Activated T-cell treated with anti-CD3 and anti-CD28 coated beads, Interleukin-2, amount 50 U/mL, for 24 hours (primary cell): ENCODE measurements at regions not wholly inside any gene's neighbourhood (a gene's known extent, or its start where the extent isn't known, plus 50 kb on each side); places are given as distances from the start of the nearest gene placed in this dataset.

ENCODE experiments used
- DNase-seq: peaks from one replicate; pipeline ENCODE4 v3.0.0-alpha.2; 2020
- H3K27ac Mint-ChIP-seq: 2 replicates; pipeline ENCODE4 v1.8.0; 2020; ENCODE audit warnings: mild to moderate bottlenecking, mixed read lengths
- H3K27me3 Mint-ChIP-seq: 2 replicates; pipeline ENCODE4 v1.8.0; 2020; ENCODE audit warnings: mixed read lengths
- H3K36me3 Mint-ChIP-seq: 2 replicates; pipeline ENCODE4 v1.8.0; 2020; ENCODE audit warnings: low read depth, mixed read lengths
- H3K4me1 Mint-ChIP-seq: 2 replicates; pipeline ENCODE4 v1.8.0; 2020; ENCODE audit warnings: low read depth, mixed read lengths
- H3K4me3 Mint-ChIP-seq: 2 replicates; pipeline ENCODE4 v1.8.0; 2020; ENCODE audit warnings: mild to moderate bottlenecking, moderate library complexity, mixed read lengths
- H3K9me3 Mint-ChIP-seq: 2 replicates; pipeline ENCODE4 v1.8.0; 2020; ENCODE audit warnings: mixed read lengths

DNA sequence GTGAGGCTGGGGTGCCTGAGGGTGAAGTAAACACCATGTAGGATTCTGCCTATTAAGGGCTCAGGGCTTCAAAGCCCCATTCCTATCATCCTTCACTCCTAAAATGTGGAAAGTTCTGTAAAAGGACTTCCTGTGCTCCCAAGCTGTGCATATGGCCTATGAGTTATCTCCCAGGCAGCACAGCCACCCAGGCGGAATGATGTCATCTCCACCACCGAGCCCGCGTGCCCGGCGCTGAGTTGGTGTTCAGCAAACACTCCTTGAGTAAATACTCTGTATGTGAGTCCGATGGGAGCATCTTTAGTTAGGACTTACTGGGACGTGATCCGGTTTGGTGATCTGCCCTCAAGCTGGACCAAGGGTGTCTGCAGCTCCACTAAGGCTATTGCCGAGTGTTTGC is 437.3 kb downstream of the MED13L start:
- Mint-ChIP-seq H3K4me3 (no peak overlapping the region), H3K9me3 (no peaks in the 10 kb centered on the region), H3K4me1 (no peaks in the 10 kb centered on the region), H3K27ac (no peak overlapping the region), H3K36me3 (no peaks in the 10 kb centered on the region), H3K27me3 (no peaks in the 10 kb centered on the region)
- no peak for DNase-seq

DNA sequence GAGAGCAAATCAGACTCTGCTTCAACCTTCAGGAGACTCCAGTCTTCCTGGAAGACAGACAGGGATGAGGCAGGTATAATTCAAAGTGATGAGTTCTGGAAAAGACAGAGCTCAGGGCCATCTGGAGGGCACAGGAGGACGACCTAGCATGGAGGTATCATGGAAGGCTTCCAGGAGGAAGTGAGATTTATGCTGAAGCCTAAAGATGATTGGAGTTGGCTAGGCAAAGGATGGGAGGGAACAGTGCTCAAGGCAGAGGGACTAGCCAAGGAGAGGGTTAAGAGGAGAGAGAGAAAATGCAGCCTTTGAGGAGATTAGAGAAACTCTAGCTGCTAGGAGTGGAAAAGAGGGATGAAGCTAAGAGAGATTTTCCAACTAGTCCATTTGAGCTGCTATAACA is 438.5 kb downstream of the MED13L start:
- no peak for DNase-seq
- H3K4me1 Mint-ChIP-seq: no peaks in the 10 kb centered on the region
- H3K4me3 Mint-ChIP-seq: no peak overlapping the region
- H3K9me3 Mint-ChIP-seq: no peaks in the 10 kb centered on the region
- H3K36me3 Mint-ChIP-seq: no peaks in the 10 kb centered on the region
- no peaks in the 10 kb centered on the region for H3K27me3 Mint-ChIP-seq
- no peak overlapping the region for H3K27ac Mint-ChIP-seq

DNA sequence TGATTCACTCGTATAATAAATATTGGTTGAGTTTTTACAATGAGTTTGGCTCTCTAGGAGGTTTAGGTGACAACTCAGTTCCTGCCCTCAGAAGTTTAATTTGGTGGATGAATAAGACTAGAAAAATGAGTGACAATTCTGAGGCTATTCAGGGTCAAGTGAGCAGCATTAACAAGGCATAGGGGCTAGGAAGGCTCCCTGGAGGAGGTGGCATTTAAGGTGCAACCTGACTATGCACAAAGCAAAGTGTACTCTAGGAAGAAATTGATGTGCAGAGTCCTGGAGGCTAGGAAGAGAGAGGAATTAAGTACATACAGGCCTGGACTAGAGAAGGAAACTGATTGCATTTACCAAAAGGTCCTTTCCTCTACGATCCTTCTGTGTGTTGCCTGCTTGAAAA is 440.3 kb downstream of the MED13L start:
- Mint-ChIP-seq H3K36me3 (no peaks in the 10 kb centered on the region), H3K27ac (no peak overlapping the region), H3K4me1 (no peaks in the 10 kb centered on the region), H3K4me3 (no peak overlapping the region), H3K27me3 (no peaks in the 10 kb centered on the region), H3K9me3 (no peaks in the 10 kb centered on the region)
- DNase-seq: no peak

DNA sequence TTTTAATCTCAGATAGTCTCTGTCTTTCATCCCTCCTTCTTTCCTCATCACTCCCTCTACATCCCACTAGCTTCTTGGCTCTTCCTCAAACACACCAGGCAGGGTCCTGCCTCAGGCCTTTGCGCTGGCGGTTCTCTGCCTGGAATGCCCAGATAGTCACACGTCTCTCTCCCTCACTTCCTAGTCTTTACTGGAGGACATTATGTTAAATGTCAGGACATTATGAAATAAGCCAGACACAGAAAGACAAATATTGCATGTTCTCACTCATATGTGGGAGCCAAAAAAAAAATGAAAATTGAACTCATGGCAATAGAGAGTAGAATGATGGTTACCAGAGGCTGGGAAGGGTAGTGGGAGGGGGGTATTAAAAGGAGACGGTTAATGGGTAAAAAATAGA is 442.0 kb downstream of the MED13L start:
- Mint-ChIP-seq H3K9me3 (no peaks in the 10 kb centered on the region), H3K4me1 (no peaks in the 10 kb centered on the region), H3K36me3 (no peaks in the 10 kb centered on the region)

DNA sequence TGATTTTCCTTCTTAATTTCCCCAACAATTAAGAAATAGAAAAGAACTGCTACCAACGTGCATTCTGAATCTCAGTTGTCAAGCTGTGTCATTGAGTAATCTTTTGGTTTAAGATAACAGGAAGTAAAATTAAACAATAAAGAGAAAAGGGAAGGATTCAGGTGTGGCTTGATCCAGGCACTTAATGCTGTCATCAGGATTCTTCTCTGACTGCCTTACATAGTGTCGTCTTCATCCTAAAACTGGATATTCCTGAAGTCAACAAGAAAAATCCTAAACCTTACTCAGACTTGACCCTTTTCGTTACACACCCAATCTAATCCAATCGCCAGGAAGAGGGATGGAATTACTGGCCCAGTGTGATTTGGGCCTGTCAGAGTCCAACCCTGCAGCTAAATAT is 443.8 kb downstream of the MED13L start:
- Mint-ChIP-seq H3K27ac (no peak overlapping the region), H3K27me3 (no peaks in the 10 kb centered on the region), H3K4me1 (no peaks in the 10 kb centered on the region), H3K9me3 (no peaks in the 10 kb centered on the region), H3K36me3 (no peaks in the 10 kb centered on the region), H3K4me3 (no peak overlapping the region)
- no peak for DNase-seq

More for the DNA sequence above, 442.0 kb downstream of the MED13L start:
- H3K27me3 Mint-ChIP-seq: no peaks in the 10 kb centered on the region
- no peak overlapping the region for H3K4me3 Mint-ChIP-seq
- no peak for DNase-seq
- no peak overlapping the region for H3K27ac Mint-ChIP-seq

DNA sequence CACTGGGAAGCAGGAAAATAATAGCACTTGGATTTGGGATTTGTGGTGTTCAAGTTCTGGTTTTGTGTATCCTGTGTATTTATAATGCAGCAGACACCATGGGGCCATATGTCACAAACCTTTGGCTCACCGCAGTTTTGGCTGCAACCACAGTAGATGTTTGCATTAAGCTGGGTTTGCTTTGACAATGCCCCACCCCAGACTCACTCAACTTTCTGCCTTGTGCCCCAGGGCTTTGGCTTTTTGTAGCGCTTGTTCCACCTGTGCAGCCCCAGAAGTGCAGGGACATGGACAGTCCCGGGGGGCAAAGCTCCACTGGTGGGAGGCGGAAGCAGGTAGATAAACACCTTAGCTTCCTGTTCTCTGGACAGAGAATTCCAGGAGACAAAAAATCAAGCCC is 446.9 kb downstream of the MED13L start:
- H3K36me3 Mint-ChIP-seq: no peaks in the 10 kb centered on the region
- H3K4me3 Mint-ChIP-seq: no peak overlapping the region
- H3K4me1 Mint-ChIP-seq: no peaks in the 10 kb centered on the region
- H3K27ac Mint-ChIP-seq: no peak overlapping the region
- DNase-seq: no peak
- no peaks in the 10 kb centered on the region for H3K27me3 Mint-ChIP-seq
- H3K9me3 Mint-ChIP-seq: no peaks in the 10 kb centered on the region

DNA sequence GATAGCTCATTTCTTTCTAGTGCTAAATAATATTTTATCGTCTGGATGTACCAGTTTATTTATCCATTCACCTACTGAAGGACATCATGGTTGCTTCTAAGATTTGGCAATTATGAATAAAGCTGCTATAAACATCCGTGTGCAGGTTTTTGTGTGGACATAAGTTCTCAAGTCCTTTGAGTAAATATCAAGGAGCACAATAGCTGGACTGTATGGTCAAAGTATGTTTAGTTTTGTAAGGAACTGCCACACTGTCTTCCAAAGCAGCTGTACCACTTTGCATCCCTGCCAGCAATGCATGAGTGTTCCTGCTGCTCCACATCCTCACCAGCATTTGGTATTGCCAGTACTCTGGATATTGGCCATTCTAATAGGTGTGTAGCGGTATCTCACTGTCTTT is 447.4 kb downstream of the MED13L start:
- Mint-ChIP-seq H3K27ac (no peak overlapping the region), H3K9me3 (no peaks in the 10 kb centered on the region), H3K4me3 (no peak overlapping the region)

DNA sequence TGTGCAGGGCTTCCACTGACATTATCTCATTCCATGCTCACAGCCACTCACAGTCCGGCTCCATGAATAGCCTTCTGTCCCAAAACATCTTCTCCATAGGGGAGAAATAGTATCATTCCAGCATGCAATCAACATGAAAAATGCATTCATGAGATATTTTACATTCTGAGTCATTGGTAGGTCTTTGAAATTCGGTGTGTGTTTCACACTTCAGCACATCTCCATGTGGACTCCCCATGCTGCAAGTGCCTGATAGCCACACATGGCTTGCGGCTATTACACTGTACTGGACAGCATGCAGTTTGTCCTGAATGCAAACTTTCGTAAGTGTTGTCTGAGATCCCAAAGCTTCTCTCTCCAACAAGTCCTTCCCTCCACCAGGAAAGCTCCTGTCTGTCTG is 449.3 kb downstream of the MED13L start:
- Mint-ChIP-seq H3K27ac (no peak overlapping the region), H3K9me3 (no peaks in the 10 kb centered on the region)

More for the DNA sequence above, 447.4 kb downstream of the MED13L start:
- Mint-ChIP-seq H3K4me1 (no peaks in the 10 kb centered on the region), H3K27me3 (no peaks in the 10 kb centered on the region), H3K36me3 (no peaks in the 10 kb centered on the region)
- no peak for DNase-seq

DNA sequence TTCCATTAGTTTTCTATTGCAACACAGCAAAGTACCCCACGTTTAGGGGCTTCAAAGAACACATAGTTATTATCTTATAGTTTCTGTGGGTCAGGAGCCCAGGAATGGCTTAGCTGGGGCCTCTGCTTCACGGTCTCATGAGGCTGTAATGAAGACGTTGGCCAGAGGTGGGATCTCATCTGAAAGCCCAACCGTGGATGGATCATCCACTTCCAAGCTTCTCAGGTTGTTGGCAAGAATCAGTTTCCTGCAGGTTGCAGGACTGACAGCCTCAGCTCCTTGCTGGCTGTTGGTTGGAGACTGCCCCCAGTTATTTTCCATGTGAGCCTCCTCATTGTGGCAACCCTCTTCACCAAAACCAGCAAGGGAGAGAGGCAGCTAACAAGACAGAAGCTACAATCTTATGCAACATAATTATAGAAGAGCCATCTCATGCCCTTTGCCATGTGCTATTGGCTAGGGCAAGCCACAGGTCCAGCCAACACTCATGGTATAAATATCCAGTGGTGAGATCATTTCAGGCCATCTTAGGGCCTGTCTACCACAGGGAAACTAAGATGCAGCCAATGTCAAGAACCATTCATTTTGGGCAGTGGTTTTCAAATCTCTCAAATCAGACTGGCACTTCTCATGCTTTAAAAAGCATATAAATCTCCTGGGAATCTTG is 452.4 kb downstream of the MED13L start:
- DNase-seq: no peak
- Mint-ChIP-seq H3K27me3 (peaks cover 13% of the 10 kb centered on the region), H3K9me3 (no peaks in the 10 kb centered on the region)

More for the DNA sequence above, 449.3 kb downstream of the MED13L start:
- no peak for DNase-seq
- Mint-ChIP-seq H3K4me1 (no peaks in the 10 kb centered on the region), H3K36me3 (no peaks in the 10 kb centered on the region), H3K4me3 (no peak overlapping the region), H3K27me3 (peaks cover 10% of the 10 kb centered on the region)

DNA sequence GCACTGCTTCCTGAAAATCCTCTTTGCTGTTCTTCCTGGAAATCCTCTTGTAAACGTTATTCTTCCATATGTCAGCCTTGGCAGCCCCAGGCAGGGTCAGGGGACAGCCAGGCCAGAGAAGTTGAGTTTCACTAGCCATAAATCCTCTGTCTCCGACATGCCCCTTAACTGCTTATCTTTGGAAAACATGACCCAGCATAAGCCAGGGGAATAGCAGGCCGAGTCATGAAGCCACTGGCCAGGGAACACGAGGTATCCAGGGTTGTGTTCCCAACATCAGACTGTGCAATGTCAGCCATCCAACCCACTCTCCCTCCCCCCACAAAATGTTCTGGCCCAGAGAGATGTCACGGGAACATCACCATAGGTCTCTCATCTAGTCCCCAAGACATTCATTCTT is 453.9 kb downstream of the MED13L start:
- peaks cover 16% of the 10 kb centered on the region for H3K27me3 Mint-ChIP-seq
- H3K4me1 Mint-ChIP-seq: no peaks in the 10 kb centered on the region
- DNase-seq: no peak
- H3K27ac Mint-ChIP-seq: no peak overlapping the region
- no peaks in the 10 kb centered on the region for H3K9me3 Mint-ChIP-seq
- no peaks in the 10 kb centered on the region for H3K36me3 Mint-ChIP-seq
- H3K4me3 Mint-ChIP-seq: no peak overlapping the region

More for the DNA sequence above, 452.4 kb downstream of the MED13L start:
- Mint-ChIP-seq H3K27ac (no peak overlapping the region), H3K36me3 (no peaks in the 10 kb centered on the region), H3K4me3 (no peak overlapping the region), H3K4me1 (no peaks in the 10 kb centered on the region)

DNA sequence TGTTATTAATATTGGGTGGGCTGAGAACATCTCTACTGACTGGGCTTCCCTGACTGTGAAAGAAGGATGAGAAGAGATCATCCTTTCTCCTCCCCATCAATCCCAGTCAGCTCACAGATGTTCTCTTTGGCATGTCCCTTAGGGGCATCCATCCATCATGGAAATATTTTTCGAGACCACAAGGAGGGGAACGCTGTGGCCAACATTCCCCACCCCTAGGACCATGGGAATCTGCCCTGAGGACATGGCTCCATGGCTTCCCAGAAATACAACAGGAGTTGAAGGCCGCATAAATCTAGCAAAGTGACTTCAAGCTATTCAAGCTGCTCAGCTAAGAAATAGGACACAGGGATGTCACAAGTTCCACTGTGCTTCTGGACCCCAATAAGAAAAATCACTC is 456.8 kb downstream of the MED13L start:
- Mint-ChIP-seq H3K9me3 (no peaks in the 10 kb centered on the region), H3K27me3 (peaks cover 16% of the 10 kb centered on the region), H3K36me3 (no peaks in the 10 kb centered on the region), H3K4me3 (no peak overlapping the region), H3K27ac (no peak overlapping the region), H3K4me1 (no peaks in the 10 kb centered on the region)
- no peak for DNase-seq

DNA sequence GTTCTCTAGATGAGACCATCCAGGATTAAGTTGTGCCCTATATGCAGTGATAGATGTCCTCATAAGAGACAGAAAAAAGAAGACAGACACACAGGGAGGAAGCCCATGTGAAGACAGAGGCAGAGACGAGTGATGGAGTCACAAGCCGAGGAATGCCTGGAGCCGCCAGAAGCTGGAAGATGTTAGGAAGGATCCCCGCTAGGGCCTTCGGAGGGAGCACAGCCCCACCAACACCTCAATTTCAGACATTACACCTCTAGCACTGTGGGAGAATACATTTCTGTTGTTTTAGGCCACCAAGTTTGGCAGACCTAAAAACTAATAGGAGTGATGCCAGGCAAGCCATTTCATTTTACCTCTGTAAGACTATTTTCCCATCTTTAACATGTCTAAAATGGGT is 458.5 kb downstream of the MED13L start:
- Mint-ChIP-seq H3K9me3 (no peaks in the 10 kb centered on the region), H3K4me3 (no peak overlapping the region), H3K4me1 (no peaks in the 10 kb centered on the region), H3K27ac (no peak overlapping the region), H3K36me3 (no peaks in the 10 kb centered on the region), H3K27me3 (peaks cover 12% of the 10 kb centered on the region)
- no peak for DNase-seq

DNA sequence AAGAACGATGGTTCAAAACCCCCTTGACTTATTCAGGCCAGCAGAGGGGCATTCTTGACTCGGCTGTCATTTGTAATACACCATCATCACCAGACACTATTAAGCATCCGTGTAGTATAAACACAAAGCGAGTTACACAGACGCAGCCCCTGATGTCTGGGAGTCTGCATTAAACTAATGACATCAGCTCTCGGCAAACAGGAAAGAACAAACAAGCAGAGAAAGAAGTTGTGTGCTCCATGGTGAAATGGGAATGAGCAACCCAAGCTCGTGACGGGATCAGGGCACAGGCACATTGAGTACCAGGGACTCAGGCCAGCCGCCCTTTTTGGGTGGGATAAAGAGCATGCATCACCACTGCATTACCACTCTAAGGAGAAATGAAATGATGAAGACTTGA is 460.1 kb downstream of the MED13L start:
- H3K27me3 Mint-ChIP-seq: peaks cover 3% of the 10 kb centered on the region

DNA sequence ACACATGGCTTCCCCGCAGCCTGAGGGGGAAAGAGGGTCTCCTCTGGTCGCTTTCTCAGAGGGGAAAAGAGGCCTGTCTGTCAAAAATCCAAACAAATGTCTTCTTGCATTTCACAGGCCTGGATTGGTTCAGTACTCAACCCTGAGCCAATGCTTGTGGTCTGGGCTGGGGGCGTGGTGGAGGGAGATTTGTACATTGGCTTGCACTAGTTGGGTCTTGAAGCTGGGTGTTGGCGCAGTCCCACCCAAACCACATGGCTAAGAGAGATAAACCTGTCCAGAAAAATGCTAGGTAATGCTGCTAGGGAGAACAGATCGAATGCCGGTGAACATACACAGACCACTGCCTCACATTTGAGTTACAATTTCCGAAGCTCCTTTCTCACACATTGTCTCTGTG is 461.6 kb downstream of the MED13L start:
- no peaks in the 10 kb centered on the region for H3K4me1 Mint-ChIP-seq
- no peaks in the 10 kb centered on the region for H3K36me3 Mint-ChIP-seq
- no peak overlapping the region for H3K4me3 Mint-ChIP-seq
- H3K27ac Mint-ChIP-seq: no peak overlapping the region
- H3K9me3 Mint-ChIP-seq: peaks cover 9% of the 10 kb centered on the region
- peaks cover 3% of the 10 kb centered on the region for H3K27me3 Mint-ChIP-seq
- DNase-seq: no peak

More for the DNA sequence above, 460.1 kb downstream of the MED13L start:
- Mint-ChIP-seq H3K27ac (no peak overlapping the region), H3K4me3 (no peak overlapping the region), H3K4me1 (no peaks in the 10 kb centered on the region), H3K9me3 (peaks cover 3% of the 10 kb centered on the region), H3K36me3 (no peaks in the 10 kb centered on the region)
- DNase-seq: no peak

DNA sequence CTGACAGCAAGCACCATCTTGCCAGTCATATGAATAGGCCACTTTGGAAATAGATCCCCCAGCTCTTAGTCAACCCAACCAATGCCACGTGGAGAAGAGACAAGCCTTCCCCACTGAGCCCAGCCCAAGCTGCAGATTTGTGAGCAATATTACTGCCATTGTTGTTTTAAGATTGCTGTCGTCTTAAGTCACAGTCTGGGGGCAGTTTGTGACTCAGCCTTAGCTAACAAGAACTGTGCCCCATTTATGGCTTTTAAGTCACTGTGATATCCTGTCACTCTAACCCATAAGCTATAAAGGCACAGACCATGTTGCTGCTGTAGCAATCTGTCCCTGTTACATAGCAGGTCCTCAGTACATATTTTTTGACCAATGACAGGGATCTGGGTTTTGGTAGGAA is 464.2 kb downstream of the MED13L start:
- H3K27me3 Mint-ChIP-seq: peaks cover 5% of the 10 kb centered on the region
- H3K9me3 Mint-ChIP-seq: peaks cover 9% of the 10 kb centered on the region
- H3K4me3 Mint-ChIP-seq: no peak overlapping the region
- no peak for DNase-seq
- H3K4me1 Mint-ChIP-seq: no peaks in the 10 kb centered on the region
- no peaks in the 10 kb centered on the region for H3K36me3 Mint-ChIP-seq
- H3K27ac Mint-ChIP-seq: no peak overlapping the region

DNA sequence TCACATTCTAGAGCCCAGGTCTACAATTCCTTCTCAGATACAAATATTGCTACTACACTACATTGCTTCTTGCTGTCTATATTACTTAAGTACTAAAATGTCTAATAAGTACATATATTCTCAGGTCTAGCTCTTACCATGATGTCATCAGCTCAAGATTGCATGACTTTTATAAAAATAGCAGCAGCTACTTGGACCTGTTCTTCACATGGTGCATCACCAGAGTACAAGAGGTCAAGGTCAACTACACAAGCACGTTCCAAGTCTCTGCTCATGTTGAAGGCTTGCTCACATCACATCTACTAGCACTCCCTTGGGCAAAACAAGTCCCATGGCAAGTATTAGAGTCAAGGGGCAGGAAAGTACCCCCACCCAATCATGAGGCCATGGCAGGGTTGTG is 465.6 kb downstream of the MED13L start:
- no peak overlapping the region for H3K27ac Mint-ChIP-seq
- peaks cover 9% of the 10 kb centered on the region for H3K9me3 Mint-ChIP-seq

More for the DNA sequence above, 465.6 kb downstream of the MED13L start:
- Mint-ChIP-seq H3K4me3 (no peak overlapping the region), H3K36me3 (no peaks in the 10 kb centered on the region), H3K4me1 (no peaks in the 10 kb centered on the region), H3K27me3 (peaks cover 5% of the 10 kb centered on the region)
- DNase-seq: no peak
